Calu3 (cell line): ENCODE measurements at regions not wholly inside any gene's neighbourhood (a gene's known extent, or its start where the extent isn't known, plus 50 kb on each side); places are given as distances from the start of the nearest gene placed in this dataset.

Source experiments
- BruUV-seq: library from RNA; stranded (reverse); fragments of 400-500 nt; replicated peaks from 2 replicates; lab custom pipeline; 2021; lab: Mats Ljungman, UMichigan
- CTCF ChIA-PET: fragments of 300-600 bp; sonication (Branson Sonifier 250); formaldehyde crosslinking; loops from one replicate; lab custom pipeline; 2022; ENCODE audit warnings: antibody characterized with exemption; lab: Charles Lee
- DNase-seq: peaks from one replicate; pipeline ENCODE4 v3.0.0; 2022
- H3K27ac Mint-ChIP-seq: one replicate; pipeline ENCODE4 v1.8.0; 2022; ENCODE audit warnings: mixed read lengths; ENCODE audit not compliant: unreplicated experiment
- H3K27me3 Mint-ChIP-seq: one replicate; pipeline ENCODE4 v1.8.0; 2022; ENCODE audit warnings: mixed read lengths; ENCODE audit not compliant: unreplicated experiment
- H3K36me3 Mint-ChIP-seq: one replicate; pipeline ENCODE4 v1.8.0; 2022; ENCODE audit warnings: mild to moderate bottlenecking, moderate library complexity, mixed read lengths; ENCODE audit not compliant: insufficient read depth, unreplicated experiment
- H3K4me1 Mint-ChIP-seq: one replicate; pipeline ENCODE4 v1.8.0; 2022; ENCODE audit warnings: mild to moderate bottlenecking, low read depth, mixed read lengths; ENCODE audit not compliant: unreplicated experiment
- H3K4me3 Mint-ChIP-seq: one replicate; pipeline ENCODE4 v1.8.0; 2022; ENCODE audit warnings: mild to moderate bottlenecking, low read depth, moderate library complexity, mixed read lengths; ENCODE audit not compliant: unreplicated experiment
- H3K9me3 Mint-ChIP-seq: one replicate; pipeline ENCODE4 v1.8.0; 2022; ENCODE audit warnings: low read depth, mixed read lengths; ENCODE audit not compliant: unreplicated experiment
- intact Hi-C: fragments of 100-400 bp; cut with micrococcal nuclease; formaldehyde crosslinking; loops from one replicate; pipeline ENCODE4 v1.10.0; 2022; ENCODE audit not compliant: unreplicated experiment
- TF ChIP-seq, protein P1 (sequence below): fragments of 200-600 bp; IDR thresholded peaks from one replicate; pipeline ENCODE4 v1.8.0; 2022; ENCODE audit warnings: antibody characterized with exemption; ENCODE audit not compliant: unreplicated experiment

DNA sequence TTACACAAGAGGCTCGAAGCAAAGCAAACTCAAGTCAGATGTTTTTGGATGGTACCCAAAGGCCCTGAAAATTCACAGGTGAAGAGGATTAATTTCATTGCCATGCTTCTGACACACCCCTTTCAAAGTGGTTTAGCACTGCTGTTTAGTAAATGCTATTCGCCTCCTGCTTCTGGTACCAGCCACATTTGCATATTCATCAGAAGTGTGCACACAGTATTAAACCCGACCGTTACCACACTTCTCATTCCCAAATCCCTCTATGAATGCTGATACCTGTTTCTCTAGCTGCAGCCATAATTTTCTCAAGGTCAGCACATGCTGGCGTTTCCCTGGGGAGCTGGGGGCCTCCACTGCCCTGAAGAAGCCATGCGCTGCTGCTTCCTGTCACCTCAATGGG lies 179.8 kb upstream of the DAB1 start:
- TF ChIP-seq, protein P1, sequence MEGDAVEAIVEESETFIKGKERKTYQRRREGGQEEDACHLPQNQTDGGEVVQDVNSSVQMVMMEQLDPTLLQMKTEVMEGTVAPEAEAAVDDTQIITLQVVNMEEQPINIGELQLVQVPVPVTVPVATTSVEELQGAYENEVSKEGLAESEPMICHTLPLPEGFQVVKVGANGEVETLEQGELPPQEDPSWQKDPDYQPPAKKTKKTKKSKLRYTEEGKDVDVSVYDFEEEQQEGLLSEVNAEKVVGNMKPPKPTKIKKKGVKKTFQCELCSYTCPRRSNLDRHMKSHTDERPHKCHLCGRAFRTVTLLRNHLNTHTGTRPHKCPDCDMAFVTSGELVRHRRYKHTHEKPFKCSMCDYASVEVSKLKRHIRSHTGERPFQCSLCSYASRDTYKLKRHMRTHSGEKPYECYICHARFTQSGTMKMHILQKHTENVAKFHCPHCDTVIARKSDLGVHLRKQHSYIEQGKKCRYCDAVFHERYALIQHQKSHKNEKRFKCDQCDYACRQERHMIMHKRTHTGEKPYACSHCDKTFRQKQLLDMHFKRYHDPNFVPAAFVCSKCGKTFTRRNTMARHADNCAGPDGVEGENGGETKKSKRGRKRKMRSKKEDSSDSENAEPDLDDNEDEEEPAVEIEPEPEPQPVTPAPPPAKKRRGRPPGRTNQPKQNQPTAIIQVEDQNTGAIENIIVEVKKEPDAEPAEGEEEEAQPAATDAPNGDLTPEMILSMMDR: no peak

DNA sequence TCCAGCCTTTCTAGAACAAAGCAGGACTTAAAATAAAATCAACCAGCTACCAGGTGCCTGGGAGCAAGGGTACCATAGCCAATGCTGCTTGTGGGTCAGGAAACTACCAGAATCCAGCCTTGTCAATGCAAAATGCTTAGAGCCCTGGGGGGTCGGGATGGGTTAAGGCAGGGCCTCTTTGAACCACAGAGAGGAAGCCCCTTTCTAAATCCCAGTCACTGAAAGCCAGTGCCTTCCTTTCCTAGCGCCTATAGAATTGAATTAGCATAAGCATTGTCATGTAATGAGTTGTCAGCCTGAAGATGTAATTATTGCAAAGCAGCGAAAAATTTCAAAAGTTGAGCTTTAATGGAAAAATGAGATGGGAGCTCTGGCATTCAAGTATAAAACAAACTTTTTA lies 176.6 kb upstream of the DAB1 start:
- H3K27me3 Mint-ChIP-seq: no peaks in the 10 kb centered on the region
- H3K4me1 Mint-ChIP-seq: no peaks in the 10 kb centered on the region
- no peaks in the 10 kb centered on the region for H3K36me3 Mint-ChIP-seq
- intact Hi-C loops: no loop called here
- no TSS peak for BruUV-seq
- H3K9me3 Mint-ChIP-seq: peaks cover 8% of the 10 kb centered on the region
- TF ChIP-seq, protein P1: no peak
- CTCF ChIA-PET: interaction anchor here (1.4 kb wide), 1 partner anchor 10 kb away, joined by 6 read pairs; no protein-coding TSS in a partner anchor
- no peak overlapping the region for H3K27ac Mint-ChIP-seq
- DNase-seq: no peak
- H3K4me3 Mint-ChIP-seq: no peak overlapping the region

More for the DNA sequence above, 179.8 kb upstream of the DAB1 start:
- H3K27me3 Mint-ChIP-seq: no peaks in the 10 kb centered on the region
- intact Hi-C loops: no loop called here
- no TSS peak for BruUV-seq
- H3K36me3 Mint-ChIP-seq: no peaks in the 10 kb centered on the region
- H3K4me3 Mint-ChIP-seq: no peak overlapping the region
- H3K9me3 Mint-ChIP-seq: peaks cover 4% of the 10 kb centered on the region
- DNase-seq: no peak
- no peaks in the 10 kb centered on the region for H3K4me1 Mint-ChIP-seq
- no peak overlapping the region for H3K27ac Mint-ChIP-seq
- CTCF ChIA-PET: no interaction called here

DNA sequence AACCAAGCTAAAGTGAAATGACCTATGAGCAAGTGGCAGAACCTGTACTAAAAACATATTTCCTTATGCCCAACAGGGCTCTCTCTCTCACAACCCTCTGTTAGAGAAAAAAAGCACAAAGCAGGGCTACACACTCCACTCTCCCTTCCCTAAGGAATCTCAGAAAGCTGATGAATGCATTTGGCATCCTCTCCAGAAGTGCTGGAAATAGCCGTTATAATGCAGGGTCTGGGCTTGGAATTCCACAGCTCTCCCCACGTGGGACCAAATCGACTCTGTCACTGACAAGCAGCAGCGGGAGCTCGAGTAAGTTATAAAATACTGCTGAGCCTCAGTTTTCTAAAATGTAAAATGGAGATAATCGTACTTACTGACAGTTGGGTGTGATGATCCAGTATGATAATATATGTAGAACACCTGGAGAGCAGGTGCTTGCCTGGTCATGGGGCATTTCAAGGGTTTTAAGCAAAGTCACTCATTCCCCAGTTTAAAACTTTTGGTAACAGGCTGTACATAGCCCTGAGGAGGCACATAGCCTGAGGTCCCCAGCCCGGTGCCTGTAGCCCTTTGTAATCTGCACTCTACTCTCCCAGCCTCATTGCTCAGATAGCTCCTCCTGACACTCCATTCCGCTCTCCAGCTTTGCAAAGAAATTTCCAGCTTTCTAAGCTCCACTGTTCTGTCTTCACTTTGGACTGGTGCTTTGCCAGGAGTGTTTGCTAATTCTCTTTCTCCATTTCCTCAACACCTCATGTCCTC lies 175.6 kb upstream of the DAB1 start:
- no peak overlapping the region for H3K4me3 Mint-ChIP-seq
- no peaks in the 10 kb centered on the region for H3K36me3 Mint-ChIP-seq
- no peaks in the 10 kb centered on the region for H3K27me3 Mint-ChIP-seq
- TF ChIP-seq, protein P1: no peak
- DNase-seq: no peak
- peaks cover 5% of the 10 kb centered on the region for H3K9me3 Mint-ChIP-seq
- BruUV-seq: no TSS peak
- CTCF ChIA-PET: interaction anchor here (1.4 kb wide), 1 partner anchor 11 kb away, joined by 6 read pairs; no protein-coding TSS in a partner anchor
- H3K27ac Mint-ChIP-seq: no peak overlapping the region
- no peaks in the 10 kb centered on the region for H3K4me1 Mint-ChIP-seq
- intact Hi-C loops: no loop called here

DNA sequence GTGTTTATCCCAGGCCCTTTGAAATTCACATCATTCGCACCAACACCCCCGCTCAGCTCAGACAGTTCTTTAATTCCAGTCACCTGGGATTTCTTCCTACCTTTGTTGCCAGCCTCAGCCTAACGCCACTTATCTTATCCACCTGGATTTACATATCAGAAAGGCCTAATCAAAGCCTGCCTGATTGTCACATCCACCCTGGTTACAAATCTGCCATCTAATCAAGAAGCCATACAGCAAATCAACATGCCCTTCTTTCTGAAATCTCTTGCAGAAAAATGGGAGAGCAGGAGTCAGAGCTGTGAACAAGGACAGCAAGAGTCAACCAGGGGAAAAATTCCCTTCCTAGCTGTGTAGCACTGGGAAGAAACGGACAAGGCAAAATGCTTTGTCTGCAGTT lies 173.2 kb upstream of the DAB1 start:
- Mint-ChIP-seq H3K4me3 (no peak overlapping the region), H3K27ac (no peak overlapping the region)
- CTCF ChIA-PET: no interaction called here

More for the DNA sequence above, 173.2 kb upstream of the DAB1 start:
- Mint-ChIP-seq H3K27me3 (no peaks in the 10 kb centered on the region), H3K9me3 (peaks cover 11% of the 10 kb centered on the region), H3K4me1 (no peaks in the 10 kb centered on the region), H3K36me3 (no peaks in the 10 kb centered on the region)
- TF ChIP-seq, protein P1: no peak
- intact Hi-C loops: no loop called here
- BruUV-seq: no TSS peak
- no peak for DNase-seq
